TTC549 (cell line): ENCODE measurements at regions not wholly inside any gene's neighbourhood (a gene's known extent, or its start where the extent isn't known, plus 50 kb on each side); places are given as distances from the start of the nearest gene placed in this dataset.

Experiments
- FAIRE-seq: peaks from 2 replicates; lab custom pipeline; 2012; peaks lifted over from hg19 to GRCh38; lab: Jason Lieb, UNC

GRCh38 chr14:42470427-42470719 lies 863.7 kb downstream of the LRFN5 start:
- FAIRE-seq: no peak

- no peak for FAIRE-seq
Measured at GRCh38 chr14:42469637-42470426, 863.2 kb downstream of the LRFN5 start.

GRCh38 chr14:42460673-42461072 lies 854.0 kb downstream of the LRFN5 start:
- FAIRE-seq: no peak

GRCh38 chr14:42459171-42459685 lies 852.6 kb downstream of the LRFN5 start:
- FAIRE-seq: no peak

GRCh38 chr14:42441615-42442014 lies 834.9 kb downstream of the LRFN5 start:
- no peak for FAIRE-seq

- FAIRE-seq: no peak
Measured at GRCh38 chr14:42437809-42438208, 831.1 kb downstream of the LRFN5 start.

GRCh38 chr14:42429401-42429800 lies 822.7 kb downstream of the LRFN5 start:
- FAIRE-seq: no peak

- no peak for FAIRE-seq
Measured at GRCh38 chr14:42428996-42429395, 822.3 kb downstream of the LRFN5 start.

- no peak for FAIRE-seq
Measured at GRCh38 chr14:42424501-42424900, 817.8 kb downstream of the LRFN5 start.

- no peak for FAIRE-seq
Measured at GRCh38 chr14:42421377-42422078, 814.9 kb downstream of the LRFN5 start.

GRCh38 chr14:42420071-42420470 lies 813.4 kb downstream of the LRFN5 start:
- FAIRE-seq: peak; percentile 37

- no peak for FAIRE-seq
Measured at GRCh38 chr14:42407153-42407552, 800.5 kb downstream of the LRFN5 start.

- no peak for FAIRE-seq
Measured at GRCh38 chr14:42391146-42391834, 784.6 kb downstream of the LRFN5 start.

GRCh38 chr14:42378880-42379279 lies 772.2 kb downstream of the LRFN5 start:
- no peak for FAIRE-seq

- FAIRE-seq: no peak
Measured at GRCh38 chr14:42378274-42378673, 771.6 kb downstream of the LRFN5 start.

GRCh38 chr14:42374332-42374731 lies 767.7 kb downstream of the LRFN5 start:
- FAIRE-seq: no peak

GRCh38 chr14:42370056-42370455 lies 763.4 kb downstream of the LRFN5 start:
- FAIRE-seq: no peak

GRCh38 chr14:42368234-42368633 lies 761.6 kb downstream of the LRFN5 start:
- no peak for FAIRE-seq

GRCh38 chr14:42353315-42353714 lies 746.6 kb downstream of the LRFN5 start:
- no peak for FAIRE-seq

GRCh38 chr14:42335918-42336317 lies 729.2 kb downstream of the LRFN5 start:
- FAIRE-seq: no peak

- no peak for FAIRE-seq
Measured at GRCh38 chr14:42334931-42335330, 728.3 kb downstream of the LRFN5 start.

- no peak for FAIRE-seq
Measured at GRCh38 chr14:42323426-42323825, 716.8 kb downstream of the LRFN5 start.
